HG02642 (cell line): ENCODE measurements at regions not wholly inside any gene's neighbourhood (a gene's known extent, or its start where the extent isn't known, plus 50 kb on each side); places are given as distances from the start of the nearest gene placed in this dataset.
"Not testable (repeated sequence)": the region's sequence is repeated elsewhere in the genome, so short reads cannot be mapped to it uniquely, and the experiment has no call there.

Experiments
- ATAC-seq: cut with Tn5 transposase; IDR thresholded peaks from one replicate; pipeline ENCODE4 v1.9.1; 2021; ENCODE audit warnings: mild to moderate bottlenecking; ENCODE audit not compliant: unreplicated experiment, poor library complexity

DNA sequence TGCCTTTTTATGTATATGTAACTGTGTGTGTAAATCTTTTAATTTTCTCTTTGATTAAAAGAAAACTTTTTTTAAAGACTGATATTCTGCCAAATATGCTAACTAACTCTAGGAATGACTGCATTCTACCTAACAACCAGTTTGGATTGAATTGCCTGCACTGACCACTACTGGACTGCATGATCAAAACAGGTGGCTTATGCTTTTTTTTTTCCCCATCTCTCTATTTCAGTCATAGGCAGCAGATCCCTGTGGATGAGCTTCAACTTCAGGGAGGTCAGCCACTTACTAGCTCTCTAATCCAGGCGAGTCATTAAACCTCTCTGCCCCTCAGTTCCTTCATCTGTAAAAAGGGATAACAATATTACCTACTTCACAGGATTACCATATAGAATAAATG, 138.6 kb upstream of the SERTAD2 start:
- no peak for ATAC-seq

DNA sequence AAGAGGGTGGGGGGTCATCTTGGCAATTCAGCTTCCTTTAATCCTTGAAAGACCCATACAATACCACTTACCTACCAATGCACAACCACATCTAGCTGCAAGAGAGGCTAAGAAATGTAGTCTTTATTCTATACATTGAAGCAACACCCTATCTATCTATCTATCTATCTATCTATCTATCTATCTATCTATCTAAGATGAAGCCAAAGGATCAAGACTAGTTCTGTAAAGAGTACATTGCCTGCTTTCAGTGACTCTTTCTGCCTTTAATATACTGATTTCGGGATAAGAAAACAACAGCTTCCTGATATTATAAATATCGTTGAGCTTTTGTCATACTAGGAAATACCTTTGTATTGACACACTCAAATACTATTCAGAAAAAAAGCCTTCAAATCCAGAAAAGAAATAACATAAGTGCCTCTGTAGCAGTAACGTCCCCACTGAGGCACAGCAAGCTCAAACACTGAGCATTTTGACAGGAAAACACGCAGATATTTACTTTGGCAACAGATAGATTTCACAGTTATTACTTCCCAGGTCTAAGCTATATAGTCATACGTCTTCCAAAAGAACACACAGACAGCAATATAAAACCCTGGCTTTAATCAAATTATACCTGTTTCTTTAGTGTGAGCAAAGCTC, 139.4 kb upstream of the SERTAD2 start:
- no peak for ATAC-seq

DNA sequence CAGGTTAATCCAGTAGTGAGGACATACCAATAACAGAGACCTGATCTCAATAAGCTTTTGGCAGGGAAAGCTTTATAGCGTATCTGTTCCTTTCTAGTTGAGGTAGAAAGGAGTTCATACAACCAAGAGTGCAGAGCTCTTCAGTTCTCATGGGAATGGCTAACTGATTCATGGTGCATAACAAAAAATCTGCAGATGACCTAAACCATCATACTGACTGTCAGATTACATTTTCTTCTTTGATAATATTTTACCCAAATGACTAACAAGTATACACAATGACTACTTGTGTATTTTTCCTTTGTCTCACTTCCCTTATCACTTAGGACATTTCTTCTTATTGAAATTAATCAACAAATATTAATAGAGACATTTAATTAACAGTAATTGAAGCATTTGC, 140.0 kb upstream of the SERTAD2 start:
- no peak for ATAC-seq

DNA sequence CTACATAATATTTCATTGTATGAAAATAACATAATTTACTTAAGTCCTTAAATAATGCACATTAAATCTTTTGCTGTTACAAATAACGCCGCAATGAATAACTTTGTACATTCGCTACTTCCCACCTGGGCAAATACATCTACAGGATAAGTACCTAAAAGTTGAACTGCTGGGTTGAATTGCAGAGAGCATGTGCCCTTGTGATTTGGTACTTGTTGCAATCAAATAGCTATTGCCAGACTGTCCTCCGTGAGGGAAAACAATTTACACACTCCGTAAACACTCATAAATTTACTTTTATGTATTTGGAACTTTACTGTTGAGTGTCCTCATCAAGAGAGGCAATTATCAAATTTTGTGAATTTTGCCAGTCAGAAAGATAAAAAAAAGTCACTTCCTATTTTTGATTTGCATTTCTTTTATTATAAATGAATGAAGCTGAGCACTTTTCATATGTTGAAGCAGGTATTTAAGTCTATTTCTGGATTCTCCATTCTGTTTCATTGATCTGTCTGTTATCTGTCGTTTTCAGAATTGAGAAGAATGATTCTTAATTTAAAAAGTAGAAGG, 140.8 kb upstream of the SERTAD2 start:
- no peak for ATAC-seq

GRCh38 chr2:64795024-64795592, 141.4 kb upstream of the SERTAD2 start:
- no peak for ATAC-seq

DNA sequence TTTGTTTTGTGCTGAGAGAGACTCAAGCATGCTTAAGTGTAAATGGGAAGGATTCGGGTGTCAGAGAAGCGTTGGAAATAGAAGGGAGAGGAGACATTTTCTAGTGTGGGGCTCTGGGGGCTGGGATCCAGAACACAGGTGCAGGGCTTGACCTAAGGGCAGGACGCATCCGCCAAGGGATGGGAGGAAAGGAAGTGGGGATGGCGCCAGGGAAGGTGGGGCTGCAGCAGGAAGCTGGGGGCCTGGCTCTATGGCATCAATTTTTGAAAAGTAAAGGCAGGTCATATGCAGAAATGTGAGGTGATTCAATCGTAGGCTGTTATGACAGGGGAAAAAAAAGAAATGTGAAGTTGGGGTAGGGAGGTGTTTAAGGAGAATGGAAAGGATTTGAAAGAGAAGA, 143.2 kb upstream of the SERTAD2 start:
- ATAC-seq, result no peak

- ATAC-seq, result no peak
These were observed 144.3 kb upstream of the SERTAD2 start for GRCh38 chr2:64797881-64798575.

DNA sequence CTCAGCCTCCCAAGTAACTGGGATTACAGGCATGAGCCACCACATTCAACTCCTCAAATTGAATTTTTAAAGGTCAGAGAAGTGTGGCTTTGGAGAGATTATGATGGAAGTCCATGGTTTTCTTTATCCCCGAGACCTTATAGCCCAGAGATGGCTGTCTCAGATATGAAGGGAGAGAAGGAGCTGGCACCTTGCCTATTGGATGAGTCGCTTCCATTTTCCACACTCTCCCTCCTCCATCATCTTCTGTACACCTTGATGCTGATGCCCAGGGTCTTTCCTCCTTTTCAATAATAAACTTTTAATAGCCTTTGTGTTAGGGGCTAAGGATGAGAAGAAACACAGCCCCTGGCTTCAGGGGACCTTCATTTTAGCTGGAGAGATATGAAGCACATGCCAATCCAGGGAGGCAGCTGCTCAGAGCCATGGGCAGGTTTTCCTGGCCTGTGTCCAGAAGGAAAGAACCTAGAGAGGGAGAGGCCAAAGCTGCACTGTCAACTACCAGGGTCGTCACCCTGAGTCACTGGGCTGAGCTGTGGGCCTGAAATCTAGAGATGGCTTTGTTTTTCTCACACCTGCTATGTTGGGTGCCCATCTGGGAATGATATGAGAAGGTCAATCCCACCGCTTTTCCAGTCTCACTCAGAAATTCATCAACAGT, 146.0 kb upstream of the SERTAD2 start:
- ATAC-seq, result no peak

DNA sequence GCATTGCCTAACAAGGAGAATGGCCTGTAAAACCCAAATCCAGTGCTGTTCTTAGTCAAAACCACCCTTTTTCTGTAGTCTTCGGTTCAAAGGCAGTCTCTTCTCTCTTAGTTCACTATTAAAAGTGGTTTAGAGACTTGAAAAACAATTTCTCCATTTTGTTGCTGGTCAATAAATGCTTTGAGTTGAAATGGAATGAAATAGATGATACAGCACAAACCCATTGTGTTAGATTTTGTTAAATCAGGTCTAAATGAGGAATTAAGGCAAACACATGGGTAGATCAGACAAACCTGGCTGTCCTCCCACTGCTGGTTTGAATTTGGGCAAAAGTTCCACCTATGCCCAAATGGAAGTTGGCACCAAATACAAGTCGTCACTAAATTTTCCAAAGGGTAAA, 150.1 kb upstream of the SERTAD2 start:
- no peak for ATAC-seq

DNA sequence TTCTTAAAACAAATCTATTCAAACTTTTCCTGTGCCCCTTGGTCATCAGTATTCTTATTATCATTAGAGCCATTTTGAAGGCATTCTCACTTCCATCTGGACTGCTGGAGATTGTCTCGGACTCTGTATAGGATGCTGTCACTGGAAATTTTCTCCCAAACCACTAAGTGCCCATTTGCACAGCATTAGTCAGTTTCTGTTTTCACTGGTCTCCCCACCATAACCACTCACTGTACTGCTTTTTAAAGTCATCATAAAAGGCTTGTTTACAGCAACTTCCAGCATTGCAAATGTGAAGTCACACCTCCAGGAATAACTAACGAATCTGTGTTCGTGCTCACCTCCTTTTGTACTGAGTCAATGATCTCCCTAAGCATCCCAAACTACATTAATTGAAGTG, 150.9 kb upstream of the SERTAD2 start:
- ATAC-seq, result no peak

GRCh38 chr2:64807417-64807816, 153.7 kb upstream of the SERTAD2 start:
- peak; percentile 73 for ATAC-seq

- ATAC-seq, result no peak
These were observed 154.4 kb upstream of the SERTAD2 start for GRCh38 chr2:64808092-64808491.

DNA sequence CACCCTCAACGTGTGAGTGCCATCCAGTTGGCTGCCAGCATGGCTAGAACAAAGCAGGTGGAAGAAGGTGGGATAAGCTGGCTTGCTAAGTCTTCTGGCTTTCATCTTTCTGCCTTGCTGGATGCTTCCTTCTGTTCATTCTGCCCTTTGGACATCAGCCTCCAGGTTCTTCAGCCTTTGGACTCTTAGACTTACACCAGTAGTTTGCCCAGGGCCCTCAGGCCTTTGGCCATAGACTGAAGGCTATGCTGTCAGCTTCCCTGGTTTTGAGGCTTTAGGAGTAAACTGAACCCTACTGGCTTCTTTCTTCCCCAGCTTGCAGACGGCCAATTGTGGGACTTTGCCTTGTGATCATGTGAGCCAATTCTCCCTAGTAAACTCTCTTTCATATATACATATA, 155.0 kb upstream of the SERTAD2 start:
- no peak for ATAC-seq

- ATAC-seq, result no peak
These were observed 155.5 kb upstream of the SERTAD2 start for GRCh38 chr2:64809216-64809615.

DNA sequence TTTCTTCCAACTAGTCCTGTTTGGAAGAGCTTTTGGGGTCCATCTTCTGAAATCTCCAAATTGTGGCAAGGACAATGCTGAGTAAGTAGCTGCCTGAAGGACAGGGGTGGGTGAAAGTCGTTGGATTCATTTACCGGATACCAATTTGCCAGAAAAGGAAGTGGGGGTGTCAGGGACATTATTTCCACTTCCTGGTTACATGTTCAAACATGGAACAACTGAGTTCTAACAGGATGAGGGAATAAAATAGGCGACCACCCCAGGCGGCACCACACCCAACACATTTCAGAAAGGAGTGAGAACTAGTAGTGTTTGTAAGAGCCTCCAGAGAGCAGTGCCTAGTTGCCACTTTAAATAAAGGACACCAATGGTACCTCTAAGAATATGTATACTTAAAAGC, 158.6 kb upstream of the SERTAD2 start:
- no peak for ATAC-seq

DNA sequence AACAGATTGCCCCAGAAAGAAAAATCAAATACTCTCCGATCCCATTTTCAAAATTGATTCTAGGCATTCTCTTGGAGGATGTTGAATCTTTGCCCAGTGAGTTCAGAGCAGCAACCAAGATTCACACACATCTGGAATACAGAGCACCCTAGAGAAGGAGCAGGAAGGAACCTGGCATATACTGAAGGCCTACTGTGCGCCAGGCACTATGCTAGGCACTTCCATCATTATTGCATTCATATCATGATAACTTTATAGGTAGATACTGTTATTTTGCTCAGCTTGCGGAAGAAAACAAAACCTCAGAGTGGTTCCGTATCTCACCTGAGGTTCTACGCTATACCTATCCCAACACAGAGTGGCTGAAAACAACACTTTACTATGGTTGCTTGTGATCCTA, 160.3 kb upstream of the SERTAD2 start:
- ATAC-seq, result no peak

- ATAC-seq, result not testable (repeated sequence)
These were observed 162.8 kb upstream of the SERTAD2 start for GRCh38 chr2:64816526-64816925.

DNA sequence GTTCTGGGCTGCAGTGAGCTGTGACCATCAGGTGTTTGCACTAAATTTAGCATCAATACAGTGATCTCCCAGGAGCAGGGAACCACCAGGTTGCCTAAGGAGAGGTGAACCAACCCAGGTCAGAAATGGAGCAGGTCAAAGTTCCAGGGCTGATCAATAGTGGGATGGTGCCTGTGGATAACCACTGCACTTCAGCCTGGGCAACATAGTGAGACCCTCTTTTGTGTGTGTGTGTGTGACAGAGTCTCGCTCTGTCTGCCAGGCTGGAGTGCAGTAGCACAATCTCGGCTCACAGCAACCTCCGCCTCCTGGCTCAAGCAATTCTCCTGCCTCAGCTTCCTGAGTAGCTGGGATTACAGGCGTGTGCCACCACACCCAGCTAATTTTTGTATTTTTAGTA, 163.7 kb upstream of the SERTAD2 start:
- ATAC-seq, result no peak

DNA sequence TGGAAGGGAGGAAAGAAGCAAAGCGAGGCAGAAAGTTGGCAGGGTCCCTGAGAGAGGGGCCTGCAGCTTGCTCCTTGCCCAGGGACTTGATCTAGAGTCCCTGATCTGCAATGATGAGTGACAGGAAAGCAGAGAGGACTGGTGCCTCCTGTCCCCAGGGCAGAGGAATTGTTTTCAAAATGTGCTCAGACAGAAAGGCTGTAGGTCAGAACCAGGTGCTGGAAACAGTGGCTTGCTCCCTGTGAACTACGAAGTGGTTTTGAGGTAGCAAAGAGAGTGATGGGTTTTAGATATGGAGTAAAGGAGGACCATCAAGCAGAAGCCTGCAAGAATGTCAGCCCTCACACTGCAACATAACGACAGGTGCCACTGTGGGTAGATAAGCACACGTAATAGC, 164.9 kb upstream of the SERTAD2 start:
- no peak for ATAC-seq

DNA sequence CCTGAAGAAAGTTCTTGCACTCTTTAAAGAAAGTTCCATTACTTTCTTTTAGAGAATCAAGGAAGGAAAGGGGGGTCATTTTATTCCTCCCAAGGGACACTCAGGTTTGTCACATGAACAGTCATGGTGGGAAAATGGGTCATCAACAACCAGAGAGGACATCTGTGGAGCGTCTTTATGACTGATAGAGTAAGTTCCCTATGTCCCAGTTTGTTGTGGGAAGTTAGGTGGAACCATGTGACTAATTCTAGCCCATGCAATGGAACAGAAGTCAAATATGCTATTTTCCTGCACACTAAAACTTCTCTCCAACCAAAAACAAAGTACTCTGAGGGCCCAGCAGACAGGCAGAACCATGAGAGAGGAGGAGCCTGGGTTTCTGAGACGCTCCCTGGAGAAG, 165.6 kb upstream of the SERTAD2 start:
- ATAC-seq, result peak; percentile 21
